ENCODE measurements at regions not wholly inside any gene's neighbourhood (a gene's known extent, or its start where the extent isn't known, plus 50 kb on each side); places are given as distances from the start of the nearest gene placed in this dataset.

GRCh38 chr7:89958525-89959068 is 195.7 kb upstream of the STEAP1 start:
- TF ChIP-seq CTCF (IDR thresholded peaks at IDR 0.05) (no peak), POLR2A (IDR thresholded peaks at IDR 0.05) (no peak)
